ENCODE measurements at regions not wholly inside any gene's neighbourhood (a gene's known extent, or its start where the extent isn't known, plus 50 kb on each side); places are given as distances from the start of the nearest gene placed in this dataset.

- no peak overlapping the region for H3K27ac ChIP-seq (ENCODE audit: low read length)
- no peaks in the 10 kb centered on the region for H3K36me3 ChIP-seq (ENCODE audit: insufficient read depth, low read depth, low read length)
- no peak overlapping the region for H3K9ac ChIP-seq (ENCODE audit: low read depth, low read length)
- peaks cover 5% of the 10 kb centered on the region; the same call in 1 of the 2 replicates for H3K4me1 ChIP-seq (ENCODE audit: insufficient read depth, low read length)
- H3K9me3 ChIP-seq (ENCODE audit: insufficient read depth, low read depth, low read length): no peaks in the 10 kb centered on the region
- H3K27me3 ChIP-seq (ENCODE audit: insufficient read depth, low read length): no peaks in the 10 kb centered on the region
- H3K4me3 ChIP-seq (ENCODE audit: low read length): no peak overlapping the region
Observed at GRCh38 chr13:50205581-50205980, 190.3 kb downstream of the KCNRG start.

- Histone ChIP-seq H3K9ac (ENCODE audit: low read depth, low read length) (peak overlapping the region; percentile 33; the same call in 1 of the 2 replicates), H3K27ac (ENCODE audit: low read length) (no peak overlapping the region), H3K4me1 (ENCODE audit: insufficient read depth, low read length) (peaks cover 5% of the 10 kb centered on the region; the same call in 1 of the 2 replicates), H3K27me3 (ENCODE audit: insufficient read depth, low read length) (no peaks in the 10 kb centered on the region), H3K36me3 (ENCODE audit: insufficient read depth, low read depth, low read length) (no peaks in the 10 kb centered on the region), H3K9me3 (ENCODE audit: insufficient read depth, low read depth, low read length) (0 out of 2 replicates have a peak, but pooled peaks cover 9% of the 10 kb centered on the region), H3K4me3 (ENCODE audit: low read length) (peak overlapping the region; percentile 13; the same call in 1 of the 2 replicates)
Observed at GRCh38 chr13:50208826-50209335, 193.6 kb downstream of the KCNRG start.

- Histone ChIP-seq H3K27ac (ENCODE audit: low read length) (no peak overlapping the region), H3K36me3 (ENCODE audit: insufficient read depth, low read depth, low read length) (no peaks in the 10 kb centered on the region), H3K4me3 (ENCODE audit: low read length) (no peak overlapping the region), H3K9ac (ENCODE audit: low read depth, low read length) (no peak overlapping the region), H3K27me3 (ENCODE audit: insufficient read depth, low read length) (no peaks in the 10 kb centered on the region), H3K4me1 (ENCODE audit: insufficient read depth, low read length) (peaks cover 5% of the 10 kb centered on the region; the same call in 1 of the 2 replicates), H3K9me3 (ENCODE audit: insufficient read depth, low read depth, low read length) (0 out of 2 replicates have a peak, but pooled peaks cover 9% of the 10 kb centered on the region)
Observed at GRCh38 chr13:50209631-50210030, 194.4 kb downstream of the KCNRG start.

GRCh38 chr13:50213526-50213925, 198.3 kb downstream of the KCNRG start:
- Histone ChIP-seq H3K9ac (ENCODE audit: low read depth, low read length) (no peak overlapping the region), H3K4me1 (ENCODE audit: insufficient read depth, low read length) (peaks cover 5% of the 10 kb centered on the region; the same call in 1 of the 2 replicates), H3K4me3 (ENCODE audit: low read length) (no peak overlapping the region), H3K9me3 (ENCODE audit: insufficient read depth, low read depth, low read length) (0 out of 2 replicates have a peak, but pooled peaks cover 9% of the 10 kb centered on the region), H3K36me3 (ENCODE audit: insufficient read depth, low read depth, low read length) (no peaks in the 10 kb centered on the region), H3K27me3 (ENCODE audit: insufficient read depth, low read length) (no peaks in the 10 kb centered on the region), H3K27ac (ENCODE audit: low read length) (no peak overlapping the region)

DNA sequence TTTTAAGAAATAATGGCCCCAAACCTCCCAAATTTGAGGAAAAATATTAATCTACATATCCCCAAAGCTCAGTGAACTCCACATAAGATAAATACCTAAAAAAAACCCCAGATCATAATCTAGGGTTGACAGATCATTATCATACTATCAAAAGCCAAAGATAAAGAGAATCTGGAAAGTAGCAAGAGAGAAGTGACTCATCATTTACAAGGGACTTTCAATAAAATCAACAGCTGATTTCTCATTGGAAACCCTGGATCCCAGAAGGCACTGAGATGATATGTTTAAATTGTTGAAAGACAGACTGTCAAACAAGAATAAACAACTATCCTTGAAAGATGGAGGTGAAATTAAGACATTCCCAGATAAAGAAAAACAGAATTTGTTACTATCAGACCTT, 199.3 kb downstream of the KCNRG start:
- Histone ChIP-seq H3K9me3 (ENCODE audit: insufficient read depth, low read depth, low read length) (0 out of 2 replicates have a peak, but pooled peaks cover 9% of the 10 kb centered on the region), H3K4me1 (ENCODE audit: insufficient read depth, low read length) (no peaks in the 10 kb centered on the region), H3K9ac (ENCODE audit: low read depth, low read length) (no peak overlapping the region), H3K27ac (ENCODE audit: low read length) (no peak overlapping the region), H3K4me3 (ENCODE audit: low read length) (no peak overlapping the region), H3K27me3 (ENCODE audit: insufficient read depth, low read length) (no peaks in the 10 kb centered on the region), H3K36me3 (ENCODE audit: insufficient read depth, low read depth, low read length) (no peaks in the 10 kb centered on the region)

- H3K36me3 ChIP-seq (ENCODE audit: insufficient read depth, low read depth, low read length): no peaks in the 10 kb centered on the region
- no peaks in the 10 kb centered on the region for H3K27me3 ChIP-seq (ENCODE audit: insufficient read depth, low read length)
- H3K27ac ChIP-seq (ENCODE audit: low read length): no peak overlapping the region
- no peaks in the 10 kb centered on the region for H3K4me1 ChIP-seq (ENCODE audit: insufficient read depth, low read length)
- H3K9ac ChIP-seq (ENCODE audit: low read depth, low read length): no peak overlapping the region
- 0 out of 2 replicates have a peak, but pooled peaks cover 9% of the 10 kb centered on the region for H3K9me3 ChIP-seq (ENCODE audit: insufficient read depth, low read depth, low read length)
- H3K4me3 ChIP-seq (ENCODE audit: low read length): no peak overlapping the region
Observed at GRCh38 chr13:50215399-50215798, 200.2 kb downstream of the KCNRG start.

- H3K4me3 ChIP-seq (ENCODE audit: low read length): no peak overlapping the region
- H3K27ac ChIP-seq (ENCODE audit: low read length): no peak overlapping the region
Observed at GRCh38 chr13:50219743-50220142, 204.5 kb downstream of the KCNRG start.

DNA sequence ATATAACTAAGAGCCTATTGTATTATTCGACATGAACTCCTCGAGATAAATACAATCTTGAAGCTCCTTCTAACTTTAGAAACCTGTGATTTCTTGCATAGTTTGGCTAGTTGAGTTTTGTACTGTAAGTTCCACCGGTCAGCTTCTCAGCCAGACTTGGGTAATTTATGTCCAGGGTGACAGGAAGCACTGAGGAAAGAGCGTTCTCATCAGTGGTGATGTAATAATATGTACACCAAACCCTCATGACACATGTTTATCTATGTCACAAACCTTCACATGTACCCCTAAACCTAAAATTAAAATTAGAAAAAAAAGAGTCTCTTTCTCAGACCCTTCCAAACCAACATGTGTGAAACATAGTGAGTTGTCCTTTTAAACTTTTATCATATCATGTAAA, 205.7 kb downstream of the KCNRG start:
- H3K27ac ChIP-seq (ENCODE audit: low read length): no peak overlapping the region
- H3K4me3 ChIP-seq (ENCODE audit: low read length): no peak overlapping the region
- no peak overlapping the region for H3K9ac ChIP-seq (ENCODE audit: low read depth, low read length)
- no peaks in the 10 kb centered on the region for H3K9me3 ChIP-seq (ENCODE audit: insufficient read depth, low read depth, low read length)
- no peaks in the 10 kb centered on the region for H3K27me3 ChIP-seq (ENCODE audit: insufficient read depth, low read length)
- H3K4me1 ChIP-seq (ENCODE audit: insufficient read depth, low read length): no peaks in the 10 kb centered on the region
- no peaks in the 10 kb centered on the region for H3K36me3 ChIP-seq (ENCODE audit: insufficient read depth, low read depth, low read length)

More at GRCh38 chr13:50219743-50220142, 204.5 kb downstream of the KCNRG start:
- H3K9ac ChIP-seq (ENCODE audit: low read depth, low read length): no peak overlapping the region
- no peaks in the 10 kb centered on the region for H3K9me3 ChIP-seq (ENCODE audit: insufficient read depth, low read depth, low read length)
- no peaks in the 10 kb centered on the region for H3K36me3 ChIP-seq (ENCODE audit: insufficient read depth, low read depth, low read length)
- no peaks in the 10 kb centered on the region for H3K4me1 ChIP-seq (ENCODE audit: insufficient read depth, low read length)
- no peaks in the 10 kb centered on the region for H3K27me3 ChIP-seq (ENCODE audit: insufficient read depth, low read length)

GRCh38 chr13:50222569-50223332, 207.5 kb downstream of the KCNRG start:
- no peak overlapping the region for H3K4me3 ChIP-seq (ENCODE audit: low read length)
- H3K27ac ChIP-seq (ENCODE audit: low read length): no peak overlapping the region
- no peak overlapping the region for H3K9ac ChIP-seq (ENCODE audit: low read depth, low read length)

DNA sequence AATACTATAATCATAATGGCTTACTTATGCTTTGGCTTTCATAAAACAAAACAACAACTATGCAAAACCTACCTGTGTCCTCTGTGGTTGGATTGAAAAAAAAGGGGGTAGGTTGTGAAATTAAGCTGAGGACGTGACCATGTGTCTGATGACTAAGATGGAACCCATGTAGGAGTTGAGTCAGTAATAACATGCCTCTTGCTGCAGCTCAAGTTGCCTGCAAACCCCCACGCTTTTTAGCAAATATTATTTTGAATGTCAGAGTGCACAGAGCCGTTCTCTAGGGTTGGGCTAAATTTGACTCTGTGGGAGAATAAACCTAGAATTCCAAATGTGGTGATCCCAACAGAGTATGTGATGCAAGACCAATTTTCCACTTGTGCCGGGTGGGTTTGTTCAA, 209.3 kb downstream of the KCNRG start:
- Histone ChIP-seq H3K36me3 (ENCODE audit: insufficient read depth, low read depth, low read length) (no peaks in the 10 kb centered on the region), H3K4me1 (ENCODE audit: insufficient read depth, low read length) (peaks cover 7% of the 10 kb centered on the region; the same call in 1 of the 2 replicates), H3K27ac (ENCODE audit: low read length) (no peak overlapping the region), H3K9ac (ENCODE audit: low read depth, low read length) (no peak overlapping the region), H3K27me3 (ENCODE audit: insufficient read depth, low read length) (no peaks in the 10 kb centered on the region), H3K9me3 (ENCODE audit: insufficient read depth, low read depth, low read length) (no peaks in the 10 kb centered on the region), H3K4me3 (ENCODE audit: low read length) (no peak overlapping the region)

More at GRCh38 chr13:50222569-50223332, 207.5 kb downstream of the KCNRG start:
- no peaks in the 10 kb centered on the region for H3K27me3 ChIP-seq (ENCODE audit: insufficient read depth, low read length)
- H3K9me3 ChIP-seq (ENCODE audit: insufficient read depth, low read depth, low read length): no peaks in the 10 kb centered on the region
- no peaks in the 10 kb centered on the region for H3K36me3 ChIP-seq (ENCODE audit: insufficient read depth, low read depth, low read length)
- H3K4me1 ChIP-seq (ENCODE audit: insufficient read depth, low read length): no peaks in the 10 kb centered on the region

- H3K27ac ChIP-seq (ENCODE audit: low read length): no peak overlapping the region
- no peak overlapping the region for H3K4me3 ChIP-seq (ENCODE audit: low read length)
- peaks cover 7% of the 10 kb centered on the region; the same call in 1 of the 2 replicates for H3K4me1 ChIP-seq (ENCODE audit: insufficient read depth, low read length)
- no peaks in the 10 kb centered on the region for H3K27me3 ChIP-seq (ENCODE audit: insufficient read depth, low read length)
- no peaks in the 10 kb centered on the region for H3K36me3 ChIP-seq (ENCODE audit: insufficient read depth, low read depth, low read length)
- H3K9me3 ChIP-seq (ENCODE audit: insufficient read depth, low read depth, low read length): no peaks in the 10 kb centered on the region
- H3K9ac ChIP-seq (ENCODE audit: low read depth, low read length): no peak overlapping the region
Observed at GRCh38 chr13:50225193-50226155, 210.2 kb downstream of the KCNRG start.

All from iPS-20b (cell line).